GDM1 (cell line): ENCODE measurements at regions not wholly inside any gene's neighbourhood (a gene's known extent, or its start where the extent isn't known, plus 50 kb on each side); places are given as distances from the start of the nearest gene placed in this dataset.

ENCODE experiments used
- DNase-seq: peaks from one replicate; lab custom pipeline; 2025; lab: John Stamatoyannopoulos, UW

GRCh38 chr3:124409650-124410275, 320.5 kb upstream of the UMPS start:
- DNase-seq = no peak

- DNase-seq = no peak
Observed at GRCh38 chr3:124410471-124410870, 319.8 kb upstream of the UMPS start.

GRCh38 chr3:124411728-124412127, 318.5 kb upstream of the UMPS start:
- no peak for DNase-seq

- no peak for DNase-seq
Observed at GRCh38 chr3:124412644-124413043, 317.6 kb upstream of the UMPS start.

GRCh38 chr3:124413393-124413792, 316.9 kb upstream of the UMPS start:
- DNase-seq = no peak

- DNase-seq = no peak
Observed at GRCh38 chr3:124413989-124414598, 316.2 kb upstream of the UMPS start.

GRCh38 chr3:124415446-124415960, 314.7 kb upstream of the UMPS start:
- no peak for DNase-seq

- DNase-seq = no peak
Observed at GRCh38 chr3:124419303-124419702, 310.9 kb upstream of the UMPS start.

GRCh38 chr3:124420392-124420791, 309.9 kb upstream of the UMPS start:
- no peak for DNase-seq

- DNase-seq = no peak
Observed at GRCh38 chr3:124422805-124423204, 307.4 kb upstream of the UMPS start.

- DNase-seq = no peak
Observed at GRCh38 chr3:124424396-124424795, 305.9 kb upstream of the UMPS start.

GRCh38 chr3:124425972-124426371, 304.3 kb upstream of the UMPS start:
- DNase-seq = no peak

GRCh38 chr3:124428372-124429128, 301.7 kb upstream of the UMPS start:
- DNase-seq = no peak

- no peak for DNase-seq
Observed at GRCh38 chr3:124429129-124429815, 301.0 kb upstream of the UMPS start.

GRCh38 chr3:124431331-124431994, 298.8 kb upstream of the UMPS start:
- DNase-seq = no peak

GRCh38 chr3:124434176-124434575, 296.1 kb upstream of the UMPS start:
- DNase-seq = no peak

- DNase-seq = no peak
Observed at GRCh38 chr3:124435467-124435866, 294.8 kb upstream of the UMPS start.

- no peak for DNase-seq
Observed at GRCh38 chr3:124438813-124439212, 291.4 kb upstream of the UMPS start.

- DNase-seq = no peak
Observed at GRCh38 chr3:124439603-124440002, 290.6 kb upstream of the UMPS start.

- no peak for DNase-seq
Observed at GRCh38 chr3:124441766-124442165, 288.5 kb upstream of the UMPS start.

GRCh38 chr3:124442463-124442862, 287.8 kb upstream of the UMPS start:
- no peak for DNase-seq

GRCh38 chr3:124443446-124443845, 286.8 kb upstream of the UMPS start:
- no peak for DNase-seq
